Stimulated activated naive CD4-positive, alpha-beta T cell treated with Interleukin-2 at 50 U/mL for 16 hours (primary cell): ENCODE measurements at regions not wholly inside any gene's neighbourhood (a gene's known extent, or its start where the extent isn't known, plus 50 kb on each side); places are given as distances from the start of the nearest gene placed in this dataset.

Source experiments
- DNase-seq: peaks from one replicate; lab custom pipeline; 2025; lab: John Stamatoyannopoulos, UW

GRCh38 chr16:85473323-85473722 is 139.8 kb upstream of the GSE1 start:
- no peak for DNase-seq

- DNase-seq, result no peak
These were observed 139.1 kb upstream of the GSE1 start for GRCh38 chr16:85473909-85474620.

GRCh38 chr16:85474621-85475217 is 138.4 kb upstream of the GSE1 start:
- DNase-seq, result no peak

GRCh38 chr16:85475233-85475632 is 137.9 kb upstream of the GSE1 start:
- no peak for DNase-seq

- no peak for DNase-seq
These were observed 137.3 kb upstream of the GSE1 start for GRCh38 chr16:85475691-85476300.

- DNase-seq, result no peak
These were observed 136.7 kb upstream of the GSE1 start for GRCh38 chr16:85476389-85476788.

GRCh38 chr16:85477801-85478363 is 135.2 kb upstream of the GSE1 start:
- DNase-seq, result no peak

- DNase-seq, result no peak
These were observed 133.0 kb upstream of the GSE1 start for GRCh38 chr16:85479972-85480726.

GRCh38 chr16:85480727-85481101 is 132.4 kb upstream of the GSE1 start:
- DNase-seq, result no peak

- no peak for DNase-seq
These were observed 131.9 kb upstream of the GSE1 start for GRCh38 chr16:85481206-85481605.

- no peak for DNase-seq
These were observed 131.4 kb upstream of the GSE1 start for GRCh38 chr16:85481738-85482137.

GRCh38 chr16:85483424-85483823 is 129.7 kb upstream of the GSE1 start:
- no peak for DNase-seq

- no peak for DNase-seq
These were observed 128.5 kb upstream of the GSE1 start for GRCh38 chr16:85484347-85485300.

- DNase-seq, result no peak
These were observed 127.7 kb upstream of the GSE1 start for GRCh38 chr16:85485379-85485778.

- no peak for DNase-seq
These were observed 126.7 kb upstream of the GSE1 start for GRCh38 chr16:85486256-85486915.

- DNase-seq, result no peak
These were observed 124.7 kb upstream of the GSE1 start for GRCh38 chr16:85488414-85488813.

GRCh38 chr16:85490407-85491057 is 122.6 kb upstream of the GSE1 start:
- no peak for DNase-seq

- peak; percentile 28 for DNase-seq
These were observed 121.9 kb upstream of the GSE1 start for GRCh38 chr16:85491058-85491771.

- no peak for DNase-seq
These were observed 121.3 kb upstream of the GSE1 start for GRCh38 chr16:85491798-85492294.
